HG03097 (cell line): ENCODE measurements at regions not wholly inside any gene's neighbourhood (a gene's known extent, or its start where the extent isn't known, plus 50 kb on each side); places are given as distances from the start of the nearest gene placed in this dataset.

Experiments
- ATAC-seq: cut with Tn5 transposase; IDR thresholded peaks from one replicate; pipeline ENCODE4 v1.9.1; 2021; ENCODE audit not compliant: unreplicated experiment, low FRiP score

DNA sequence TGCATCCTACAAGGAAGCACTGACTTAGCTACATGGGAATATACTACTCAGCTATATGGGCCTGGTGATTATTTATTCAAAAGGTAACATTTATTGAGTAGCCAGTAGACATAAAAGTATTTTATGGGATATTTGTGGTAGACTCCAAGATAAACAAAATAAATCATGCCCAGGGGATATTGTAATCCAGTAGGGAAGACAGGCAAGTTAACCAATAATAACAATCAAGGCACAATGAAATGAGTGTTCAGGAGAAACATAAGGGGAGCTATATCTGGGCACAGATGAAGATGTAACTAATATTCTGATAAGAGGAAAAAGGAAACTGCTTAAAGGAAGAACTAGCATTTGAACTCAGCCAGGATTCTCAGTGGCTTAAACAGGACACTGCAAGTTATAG lies 161.4 kb upstream of the MTNR1B start:
- no peak for ATAC-seq

GRCh38 chr11:92810423-92811064 lies 158.9 kb upstream of the MTNR1B start:
- no peak for ATAC-seq

- no peak for ATAC-seq
These were observed 158.1 kb upstream of the MTNR1B start for GRCh38 chr11:92811341-92811740.

- ATAC-seq, result no peak
These were observed 156.6 kb upstream of the MTNR1B start for GRCh38 chr11:92812841-92813240.

DNA sequence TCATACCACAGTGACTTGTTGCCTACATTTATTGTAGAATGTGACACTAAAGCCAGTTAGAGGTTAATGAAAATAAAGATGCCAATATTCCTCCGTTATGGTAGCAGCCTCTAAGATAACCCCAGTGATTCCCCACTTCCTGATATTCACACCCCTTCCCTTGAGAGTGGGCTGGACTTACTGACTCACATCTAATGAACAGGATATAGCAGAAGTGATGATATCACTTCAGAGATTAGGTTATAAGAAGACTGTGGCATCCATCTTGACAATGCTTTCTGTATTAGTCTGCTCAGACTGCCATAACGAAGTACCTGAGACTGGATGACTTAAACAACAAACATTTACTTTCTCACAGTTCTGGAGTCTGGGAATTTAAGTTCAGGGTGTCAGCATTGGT lies 149.6 kb upstream of the MTNR1B start:
- no peak for ATAC-seq

GRCh38 chr11:92820860-92821259 lies 148.6 kb upstream of the MTNR1B start:
- ATAC-seq, result no peak

DNA sequence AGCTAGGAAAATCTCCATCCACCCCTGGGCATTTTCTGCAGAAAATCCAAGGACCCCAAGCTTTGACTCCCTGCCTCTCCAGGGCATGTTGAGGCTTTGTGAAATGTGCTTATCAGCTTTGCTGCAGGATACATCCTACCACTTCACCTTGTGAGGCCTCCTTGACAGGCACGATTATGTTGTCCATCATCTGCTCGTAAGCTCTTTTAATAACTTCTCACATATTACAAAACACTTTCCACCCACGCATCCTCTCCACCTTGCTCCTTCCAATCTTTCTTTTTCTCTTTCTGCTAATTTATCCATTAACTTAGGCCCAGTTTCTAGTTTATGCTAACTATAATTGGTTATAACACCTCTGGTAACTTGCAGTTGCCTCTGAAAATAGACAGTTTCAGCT lies 147.0 kb upstream of the MTNR1B start:
- no peak for ATAC-seq

- no peak for ATAC-seq
These were observed 143.3 kb upstream of the MTNR1B start for GRCh38 chr11:92826136-92826535.

GRCh38 chr11:92826603-92827002 lies 142.8 kb upstream of the MTNR1B start:
- ATAC-seq, result no peak

GRCh38 chr11:92827132-92827531 lies 142.3 kb upstream of the MTNR1B start:
- ATAC-seq, result no peak

- ATAC-seq, result no peak
These were observed 140.9 kb upstream of the MTNR1B start for GRCh38 chr11:92828556-92828955.

GRCh38 chr11:92829121-92829520 lies 140.3 kb upstream of the MTNR1B start:
- no peak for ATAC-seq

GRCh38 chr11:92829671-92830070 lies 139.8 kb upstream of the MTNR1B start:
- no peak for ATAC-seq

DNA sequence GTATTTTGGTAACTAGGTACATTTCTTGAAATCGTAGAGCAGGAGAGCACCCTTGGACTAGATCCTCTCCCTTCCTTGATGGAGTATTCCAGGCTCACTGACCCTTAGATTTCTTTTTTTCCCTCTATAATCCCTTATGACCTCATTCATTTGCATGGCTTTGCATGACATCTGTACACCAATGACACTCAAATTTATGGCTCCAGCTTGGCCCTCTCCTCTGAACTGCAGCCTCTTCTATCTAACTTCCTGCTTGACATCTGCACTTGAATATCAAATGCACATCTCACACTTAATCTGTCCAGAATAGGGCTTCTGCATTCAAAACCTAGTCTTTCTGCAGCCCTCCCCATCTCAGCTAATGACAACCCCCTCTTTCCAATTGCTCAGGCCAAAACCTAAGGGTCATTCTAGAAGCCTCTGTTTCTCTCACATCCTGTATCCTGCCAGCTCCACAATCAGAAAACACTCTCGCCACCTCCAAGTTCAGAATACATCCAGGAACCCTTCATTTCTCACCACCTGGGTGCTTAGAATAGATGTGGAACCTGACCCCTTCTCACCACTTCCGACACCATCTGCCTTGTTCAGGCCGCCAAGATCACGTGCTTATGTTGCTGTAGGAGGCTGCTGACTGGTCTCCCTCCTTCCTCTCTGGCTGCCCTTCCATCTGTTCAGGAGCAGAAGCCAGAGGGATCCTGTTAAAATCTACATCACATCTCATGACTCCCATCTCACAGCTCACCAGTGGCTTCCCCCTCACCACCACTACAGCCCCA lies 138.9 kb upstream of the MTNR1B start:
- ATAC-seq, result no peak

DNA sequence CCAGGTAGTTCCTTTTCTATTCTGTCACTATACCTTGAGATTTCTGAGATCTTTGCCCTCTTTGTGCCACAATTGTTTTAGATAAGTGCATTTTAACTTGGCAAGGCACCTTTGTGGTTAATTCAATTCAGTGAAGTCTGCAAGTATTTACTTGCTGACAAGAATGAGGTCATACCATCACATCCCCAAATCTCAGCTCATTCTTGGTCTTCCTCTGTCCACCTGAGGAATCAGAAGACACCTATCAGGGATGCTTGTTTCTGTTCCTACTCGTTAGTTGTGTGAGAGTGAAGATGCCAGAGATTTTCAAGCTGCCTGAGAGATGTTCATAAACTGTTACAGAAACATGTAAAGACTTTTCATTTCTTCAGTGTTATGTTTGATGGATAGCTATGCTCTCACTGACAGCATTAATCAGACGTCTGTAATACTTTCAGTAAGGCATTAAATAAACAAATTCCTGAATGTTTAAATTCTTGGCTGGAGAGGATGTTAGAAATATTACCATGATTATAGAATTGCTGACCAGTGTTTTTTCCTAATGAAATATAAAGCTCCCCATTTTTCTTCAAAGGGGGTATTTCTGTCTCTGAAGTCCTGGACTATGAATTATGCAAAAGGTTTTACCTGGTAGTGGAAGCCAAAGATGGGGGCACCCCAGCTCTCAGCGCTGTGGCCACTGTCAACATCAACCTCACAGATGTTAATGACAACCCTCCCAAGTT lies 135.0 kb upstream of the MTNR1B start:
- ATAC-seq, result no peak

DNA sequence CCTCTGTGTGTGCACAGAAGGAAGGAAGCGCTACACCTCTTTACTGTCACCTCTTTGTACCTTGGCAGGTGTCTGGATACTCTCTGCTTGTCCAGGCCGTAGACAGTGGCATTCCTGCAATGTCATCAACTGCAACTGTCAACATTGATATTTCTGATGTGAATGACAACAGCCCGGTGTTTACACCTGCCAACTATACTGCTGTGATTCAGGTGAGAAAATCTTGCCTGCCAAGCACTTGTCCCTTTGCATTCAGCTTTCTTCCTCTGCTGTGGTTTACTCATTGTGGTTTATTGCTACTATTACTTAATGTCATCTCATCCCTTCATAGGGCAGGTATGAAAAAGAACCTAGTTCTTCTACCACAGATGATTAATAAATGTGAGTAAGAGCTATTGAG lies 131.9 kb upstream of the MTNR1B start:
- ATAC-seq, result no peak

GRCh38 chr11:92838759-92839310 lies 130.6 kb upstream of the MTNR1B start:
- ATAC-seq, result no peak

DNA sequence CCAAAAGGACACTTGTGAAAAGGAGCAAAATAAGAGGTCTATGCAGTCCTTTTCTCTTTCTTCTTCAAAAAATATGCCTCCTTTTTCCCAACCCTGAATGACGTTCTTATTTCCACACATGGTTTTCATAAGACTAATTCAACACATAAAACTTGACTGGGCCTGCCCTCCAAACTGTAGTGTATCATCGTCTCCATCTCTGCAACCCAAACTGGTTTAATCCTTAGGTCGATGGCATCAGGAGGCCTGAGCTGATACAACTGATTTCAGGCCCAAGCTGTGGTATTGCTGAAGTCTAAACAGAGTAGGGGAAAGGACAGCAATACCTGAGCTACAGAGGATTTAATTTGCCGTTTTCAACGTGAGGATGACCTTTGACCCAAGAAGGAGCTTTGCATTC lies 130.0 kb upstream of the MTNR1B start:
- no peak for ATAC-seq

GRCh38 chr11:92841719-92842118 lies 127.7 kb upstream of the MTNR1B start:
- no peak for ATAC-seq

- no peak for ATAC-seq
These were observed 126.0 kb upstream of the MTNR1B start for GRCh38 chr11:92843455-92843854.

- no peak for ATAC-seq
These were observed 125.3 kb upstream of the MTNR1B start for GRCh38 chr11:92844197-92844596.
